Nephron (organoid): ENCODE measurements at regions not wholly inside any gene's neighbourhood (a gene's known extent, or its start where the extent isn't known, plus 50 kb on each side); places are given as distances from the start of the nearest gene placed in this dataset.
A peak's percentile ranks its signal among the peaks of the same experiment; 100 is the strongest.

Source experiments
- H3K27ac Mint-ChIP-seq, 3 experiments: 2 replicates each; pipeline ENCODE4 v1.8.0; 2020; ENCODE audit warnings: mixed read lengths in 3 of 3, mild to moderate bottlenecking in 2 of 3, moderate library complexity in 1 of 3
- H3K27me3 Mint-ChIP-seq: 2 replicates; pipeline ENCODE4 v1.8.0; 2021; ENCODE audit warnings: low read depth, mild to moderate bottlenecking, moderate library complexity, mixed read lengths
- H3K36me3 Mint-ChIP-seq: 2 replicates; pipeline ENCODE4 v1.8.0; 2020; ENCODE audit warnings: low read depth, mixed read lengths
- H3K4me1 Mint-ChIP-seq: 2 replicates; pipeline ENCODE4 v1.8.0; 2020; ENCODE audit warnings: mixed read lengths
- H3K4me3 Mint-ChIP-seq, 3 experiments: 2 replicates each; pipeline ENCODE4 v1.8.0; 2020; ENCODE audit warnings: mild to moderate bottlenecking in 3 of 3, mixed read lengths in 3 of 3, moderate library complexity in 2 of 3
- H3K9me3 Mint-ChIP-seq: 2 replicates; pipeline ENCODE4 v1.8.0; 2020; ENCODE audit warnings: mixed read lengths
- TF ChIP-seq, protein P1 (sequence below), 3 experiments: fragments of 200-600 bp; sonication (generic); IDR thresholded peaks; one replicate each; pipeline ENCODE4 v1.5.0; 2021; ENCODE audit warnings: antibody characterized with exemption in 3 of 3; ENCODE audit not compliant: unreplicated experiment in 3 of 3

GRCh38 chr6:169921217-169921616 is 169.8 kb downstream of the ERMARD start:
- no peaks in the 10 kb centered on the region for H3K9me3 Mint-ChIP-seq
- H3K27ac Mint-ChIP-seq = no peak overlapping the region
- no peak overlapping the region for H3K4me3 Mint-ChIP-seq
- peaks cover 4% of the 10 kb centered on the region for H3K36me3 Mint-ChIP-seq
- H3K27me3 Mint-ChIP-seq = peaks cover 12% of the 10 kb centered on the region
- TF ChIP-seq, protein P1, sequence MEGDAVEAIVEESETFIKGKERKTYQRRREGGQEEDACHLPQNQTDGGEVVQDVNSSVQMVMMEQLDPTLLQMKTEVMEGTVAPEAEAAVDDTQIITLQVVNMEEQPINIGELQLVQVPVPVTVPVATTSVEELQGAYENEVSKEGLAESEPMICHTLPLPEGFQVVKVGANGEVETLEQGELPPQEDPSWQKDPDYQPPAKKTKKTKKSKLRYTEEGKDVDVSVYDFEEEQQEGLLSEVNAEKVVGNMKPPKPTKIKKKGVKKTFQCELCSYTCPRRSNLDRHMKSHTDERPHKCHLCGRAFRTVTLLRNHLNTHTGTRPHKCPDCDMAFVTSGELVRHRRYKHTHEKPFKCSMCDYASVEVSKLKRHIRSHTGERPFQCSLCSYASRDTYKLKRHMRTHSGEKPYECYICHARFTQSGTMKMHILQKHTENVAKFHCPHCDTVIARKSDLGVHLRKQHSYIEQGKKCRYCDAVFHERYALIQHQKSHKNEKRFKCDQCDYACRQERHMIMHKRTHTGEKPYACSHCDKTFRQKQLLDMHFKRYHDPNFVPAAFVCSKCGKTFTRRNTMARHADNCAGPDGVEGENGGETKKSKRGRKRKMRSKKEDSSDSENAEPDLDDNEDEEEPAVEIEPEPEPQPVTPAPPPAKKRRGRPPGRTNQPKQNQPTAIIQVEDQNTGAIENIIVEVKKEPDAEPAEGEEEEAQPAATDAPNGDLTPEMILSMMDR (IDR thresholded peaks at IDR 0.05; ENCODE audit: unreplicated experiment in 3 of 3) = no peak
- H3K4me1 Mint-ChIP-seq = peaks cover 21% of the 10 kb centered on the region

DNA sequence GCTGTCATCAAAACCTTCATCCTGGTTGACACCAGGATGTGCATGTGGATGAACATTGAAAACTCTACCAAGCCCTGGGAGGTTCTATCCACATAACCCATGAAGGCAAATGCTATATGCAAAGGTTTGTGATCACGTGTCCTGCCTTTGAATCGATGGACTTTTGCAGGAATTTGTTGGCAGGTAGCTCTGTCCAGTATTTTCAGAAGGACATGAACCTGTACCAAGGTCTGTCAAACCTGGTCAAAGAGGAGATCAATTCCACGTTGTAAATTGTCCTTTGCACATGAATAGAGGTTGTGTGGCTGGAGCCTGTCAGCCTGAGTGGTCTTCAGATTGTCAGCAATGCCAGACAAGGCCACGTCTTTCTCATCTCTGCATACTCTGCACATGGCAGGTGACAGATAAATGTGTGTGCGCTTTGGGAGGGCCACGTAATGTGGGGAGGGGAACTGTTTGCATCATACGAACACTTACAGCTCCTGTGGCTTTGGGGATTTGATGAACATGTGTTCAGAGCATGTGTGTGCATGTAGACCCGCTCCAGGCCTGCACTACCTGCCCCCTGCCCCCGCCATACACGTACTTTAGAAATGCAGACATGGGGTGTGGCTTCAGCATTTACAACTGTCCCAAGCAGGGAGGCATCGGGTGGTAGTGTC is 169.1 kb downstream of the ERMARD start:
- TF ChIP-seq, protein P1 (IDR thresholded peaks at IDR 0.05; ENCODE audit: unreplicated experiment in 3 of 3) = no peak

GRCh38 chr6:169918954-169919549 is 167.6 kb downstream of the ERMARD start:
- Mint-ChIP-seq H3K9me3 (no peaks in the 10 kb centered on the region), H3K4me1 (peaks cover 32% of the 10 kb centered on the region), H3K27ac (peak overlapping the region in 1 of 3 experiments; percentile 24), H3K27me3 (peaks cover 18% of the 10 kb centered on the region), H3K36me3 (no peaks in the 10 kb centered on the region), H3K4me3 (no peak overlapping the region)
- TF ChIP-seq, protein P1 (IDR thresholded peaks at IDR 0.05; ENCODE audit: unreplicated experiment in 3 of 3) = no peak

More for the DNA sequence above, 169.1 kb downstream of the ERMARD start:
- H3K27me3 Mint-ChIP-seq = peaks cover 12% of the 10 kb centered on the region
- no peak overlapping the region for H3K4me3 Mint-ChIP-seq
- H3K36me3 Mint-ChIP-seq = no peaks in the 10 kb centered on the region
- peaks cover 25% of the 10 kb centered on the region for H3K4me1 Mint-ChIP-seq
- H3K9me3 Mint-ChIP-seq = no peaks in the 10 kb centered on the region
- H3K27ac Mint-ChIP-seq = no peak overlapping the region

GRCh38 chr6:169918239-169918953 is 167.0 kb downstream of the ERMARD start:
- Mint-ChIP-seq H3K36me3 (no peaks in the 10 kb centered on the region), H3K27me3 (peaks cover 18% of the 10 kb centered on the region), H3K4me1 (peaks cover 32% of the 10 kb centered on the region), H3K9me3 (no peaks in the 10 kb centered on the region), H3K27ac (no peak overlapping the region), H3K4me3 (no peak overlapping the region)
- TF ChIP-seq, protein P1 (IDR thresholded peaks at IDR 0.05; ENCODE audit: unreplicated experiment in 3 of 3) = no peak

- Mint-ChIP-seq H3K27ac (no peak overlapping the region), H3K4me3 (no peak overlapping the region), H3K36me3 (no peaks in the 10 kb centered on the region), H3K9me3 (no peaks in the 10 kb centered on the region), H3K27me3 (peaks cover 25% of the 10 kb centered on the region), H3K4me1 (peaks cover 32% of the 10 kb centered on the region)
- TF ChIP-seq, protein P1 (IDR thresholded peaks at IDR 0.05; ENCODE audit: unreplicated experiment in 3 of 3) = no peak
Observed at GRCh38 chr6:169917153-169917552, 165.7 kb downstream of the ERMARD start.
